GM21825 (cell line): ENCODE measurements at regions not wholly inside any gene's neighbourhood (a gene's known extent, or its start where the extent isn't known, plus 50 kb on each side); places are given as distances from the start of the nearest gene placed in this dataset.

Experiments used
- ATAC-seq: cut with Tn5 transposase; IDR thresholded peaks from one replicate; pipeline ENCODE4 v1.9.1; 2021; ENCODE audit warnings: mild to moderate bottlenecking, moderate library complexity; ENCODE audit not compliant: unreplicated experiment

- no peak for ATAC-seq
Observed at GRCh38 chr7:41910940-41911600, 208.2 kb upstream of the INHBA start.

- no peak for ATAC-seq
Observed at GRCh38 chr7:41907444-41907843, 204.6 kb upstream of the INHBA start.

- ATAC-seq = no peak
Observed at GRCh38 chr7:41900532-41900931, 197.6 kb upstream of the INHBA start.

DNA sequence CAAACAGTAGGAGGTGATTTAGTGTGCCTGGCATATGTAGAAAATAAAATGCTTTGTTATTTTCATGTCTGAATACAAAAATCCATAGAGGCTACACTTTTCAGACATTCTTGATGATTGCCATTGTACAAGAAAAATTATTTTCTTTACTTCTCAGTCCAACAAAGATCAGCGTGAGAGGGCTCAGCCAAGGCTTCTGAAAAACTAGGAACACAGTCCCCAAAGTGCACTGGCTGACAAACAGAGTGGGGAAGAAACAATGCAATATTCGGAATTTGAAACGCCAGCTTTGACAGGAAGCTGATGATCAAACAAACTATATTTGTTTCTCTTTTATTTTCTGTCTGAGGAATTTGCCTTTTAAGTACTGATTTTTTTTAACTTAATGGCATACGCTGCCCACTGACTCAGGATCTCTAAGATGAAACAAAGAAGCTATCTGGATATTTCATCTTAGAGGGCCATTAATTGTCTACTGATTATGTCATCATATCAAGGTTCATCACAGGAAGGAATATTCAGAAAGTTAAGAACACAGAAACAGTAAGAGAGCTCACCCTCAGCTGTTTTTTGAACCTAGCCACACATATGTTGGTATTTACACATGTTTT, 197.0 kb upstream of the INHBA start:
- no peak for ATAC-seq

GRCh38 chr7:41893656-41894055, 190.8 kb upstream of the INHBA start:
- no peak for ATAC-seq

DNA sequence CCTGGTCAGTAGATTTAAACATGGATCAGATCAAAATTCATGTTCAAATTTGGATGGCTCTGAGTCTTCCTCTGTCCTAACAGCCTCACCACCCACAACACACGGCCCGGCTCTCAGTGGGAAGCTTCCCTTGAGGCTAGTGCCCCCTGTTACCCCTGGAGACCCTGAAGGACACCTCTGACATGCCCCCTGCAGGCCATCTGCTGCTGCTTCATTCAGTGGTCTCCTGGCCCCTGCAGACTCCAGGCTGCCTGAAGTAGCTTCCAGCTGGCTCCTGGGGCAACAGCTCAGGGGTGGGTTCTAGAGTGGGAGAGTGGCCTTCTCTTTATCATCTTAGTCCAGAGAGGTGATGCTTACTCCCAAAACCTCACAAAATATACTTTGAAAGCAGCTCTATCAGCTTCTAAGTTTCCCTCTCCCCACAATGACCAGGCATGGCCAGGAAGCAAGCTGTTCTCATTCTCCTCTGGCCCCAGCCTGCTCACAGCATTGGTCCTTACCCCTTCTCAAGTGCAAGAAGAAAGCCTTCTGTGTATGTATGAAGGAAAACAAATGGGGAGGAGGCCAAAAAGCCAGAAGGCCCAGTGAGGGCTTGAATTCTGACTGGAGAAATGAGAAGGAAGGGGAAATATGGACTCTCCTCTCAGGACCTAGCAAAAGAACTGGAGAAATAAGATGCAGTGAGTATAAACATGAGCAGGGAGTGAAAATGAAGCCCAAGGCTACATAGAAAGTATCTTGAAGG, 189.6 kb upstream of the INHBA start:
- ATAC-seq = no peak

GRCh38 chr7:41891950-41892349, 189.1 kb upstream of the INHBA start:
- no peak for ATAC-seq

GRCh38 chr7:41890631-41891274, 187.9 kb upstream of the INHBA start:
- ATAC-seq = no peak

DNA sequence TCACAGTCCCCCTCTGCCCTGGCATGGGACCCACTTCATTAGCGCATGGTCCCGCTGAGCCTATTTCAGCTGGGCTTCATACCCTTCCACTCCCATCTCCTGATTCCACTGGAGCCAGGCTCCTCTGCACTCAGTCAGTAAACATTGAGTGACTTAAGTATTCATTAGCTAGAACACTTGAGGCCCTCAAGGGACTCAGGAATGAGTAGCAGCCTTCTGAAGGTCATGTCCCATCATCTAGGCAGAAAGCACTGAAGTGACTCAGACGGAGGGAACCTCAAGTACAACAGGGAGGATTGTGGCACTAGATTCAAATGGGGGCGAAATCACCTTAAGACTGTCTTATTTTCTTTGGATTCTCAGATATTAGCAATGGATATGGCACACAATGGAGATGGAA, 186.6 kb upstream of the INHBA start:
- ATAC-seq = peak; percentile 8

- peak; percentile 53 for ATAC-seq
Observed at GRCh38 chr7:41889040-41889439, 186.2 kb upstream of the INHBA start.

GRCh38 chr7:41887416-41887815, 184.5 kb upstream of the INHBA start:
- ATAC-seq = no peak

GRCh38 chr7:41886901-41887311, 184.0 kb upstream of the INHBA start:
- no peak for ATAC-seq

- ATAC-seq = no peak
Observed at GRCh38 chr7:41886262-41886900, 183.5 kb upstream of the INHBA start.

DNA sequence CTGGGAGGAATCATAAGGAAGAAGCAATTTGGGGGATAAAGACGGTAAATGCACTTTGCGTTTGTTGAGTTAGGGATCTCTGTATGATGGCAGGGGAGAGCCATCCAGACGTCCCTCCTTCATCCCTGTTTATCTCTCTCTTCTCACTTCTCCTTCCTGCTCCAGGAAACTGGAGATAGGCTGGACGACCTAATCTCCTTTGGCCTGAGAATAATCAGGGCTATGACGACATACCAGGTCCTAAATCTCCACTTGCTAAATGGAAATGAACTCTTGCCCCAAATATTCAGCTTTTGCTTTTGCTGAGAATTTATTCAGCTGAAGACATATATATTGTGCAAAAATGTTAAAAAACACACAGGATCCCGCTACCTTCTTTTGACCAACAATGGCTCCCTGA, 182.9 kb upstream of the INHBA start:
- ATAC-seq = no peak

- no peak for ATAC-seq
Observed at GRCh38 chr7:41885078-41885477, 182.2 kb upstream of the INHBA start.

DNA sequence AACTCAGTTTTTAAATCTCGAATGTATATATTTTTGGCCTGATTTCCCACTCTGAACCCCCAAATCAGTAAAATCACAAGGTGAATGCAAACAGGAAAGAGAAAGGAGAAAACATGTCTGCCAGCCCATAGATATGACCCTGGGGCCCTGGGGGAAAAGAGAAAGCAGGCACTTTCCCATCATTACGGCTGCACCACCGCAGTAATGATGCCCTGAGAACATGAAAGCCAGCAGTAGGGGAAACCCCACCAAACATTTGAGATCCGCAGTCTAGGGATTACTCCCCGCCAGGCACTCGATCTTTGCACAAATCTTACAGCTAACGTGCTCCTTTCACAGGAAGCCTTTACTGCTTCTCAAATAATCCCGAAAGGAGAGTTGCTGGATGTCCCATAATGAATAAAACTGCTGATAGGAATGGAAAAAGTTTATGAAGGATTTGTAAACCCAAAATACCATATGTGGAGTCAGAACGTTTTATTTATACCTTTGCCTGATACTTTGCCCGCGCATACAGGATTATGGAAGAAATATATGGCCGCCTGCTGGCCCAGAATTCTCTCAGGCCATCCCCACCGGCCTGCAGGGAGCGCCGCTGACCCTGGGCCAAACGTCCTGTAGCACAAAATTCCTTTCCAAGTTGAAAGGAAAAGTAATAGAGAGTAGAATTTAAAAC, 180.0 kb upstream of the INHBA start:
- ATAC-seq = peak; percentile 47

DNA sequence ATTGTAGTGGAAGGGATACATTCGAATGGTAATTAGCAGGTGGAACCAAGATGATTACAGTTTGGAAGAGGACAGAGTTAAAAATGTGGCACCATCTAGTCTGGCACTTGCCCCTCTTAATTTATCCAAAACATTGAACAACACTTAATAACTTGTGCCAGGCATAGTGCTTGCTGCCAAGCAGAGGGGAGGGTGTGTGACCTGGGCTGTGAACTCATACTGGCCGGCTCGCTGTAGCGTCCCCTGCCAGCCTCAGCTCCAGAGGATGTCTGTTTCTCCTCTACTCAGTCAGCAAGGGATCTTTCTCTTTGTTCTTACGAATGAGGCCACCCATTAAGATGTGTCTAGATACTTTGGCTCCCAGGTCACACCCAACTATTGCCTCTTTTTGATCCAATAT, 179.4 kb upstream of the INHBA start:
- peak; percentile 12 for ATAC-seq

DNA sequence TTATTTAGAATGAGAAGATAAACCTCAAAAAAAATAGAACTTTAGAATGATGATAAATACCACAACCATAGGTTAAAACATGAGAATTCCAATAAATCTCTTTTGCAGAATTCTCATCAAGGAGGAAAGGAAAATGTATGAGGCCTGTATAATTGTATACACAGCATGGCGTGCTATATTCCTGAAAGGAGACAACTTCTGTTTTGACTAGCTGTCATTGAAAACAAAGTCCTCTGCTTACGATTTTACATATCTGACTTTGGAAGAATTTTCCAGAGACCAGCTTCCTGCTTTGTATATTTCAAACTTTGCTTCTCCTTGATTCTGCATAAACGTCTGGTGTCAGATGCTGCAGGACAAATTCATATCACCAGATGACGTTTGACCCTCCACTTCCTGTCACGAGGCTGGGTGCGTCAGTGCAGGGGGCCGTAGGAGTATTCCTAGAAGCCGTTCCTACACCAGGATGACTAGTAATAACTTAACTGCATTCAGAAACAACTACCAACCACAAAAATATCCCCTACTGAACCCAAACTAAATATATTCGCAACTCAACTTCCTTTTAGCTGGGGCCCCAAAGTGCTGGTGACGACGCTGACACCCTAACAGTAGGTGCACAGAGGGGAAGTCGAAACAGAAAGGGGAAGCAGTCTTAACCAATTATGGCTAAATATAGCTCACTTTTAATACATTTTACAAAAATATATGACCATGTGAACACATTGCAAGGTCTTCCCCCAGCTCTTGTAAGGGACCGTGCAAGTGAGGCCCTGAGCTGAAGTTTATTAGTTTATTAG, 178.6 kb upstream of the INHBA start:
- peak; percentile 94 for ATAC-seq

GRCh38 chr7:41880107-41880506, 177.2 kb upstream of the INHBA start:
- ATAC-seq = no peak

GRCh38 chr7:41879403-41879802, 176.5 kb upstream of the INHBA start:
- no peak for ATAC-seq
